Smooth muscle cell (in vitro differentiated cells): ENCODE measurements at regions not wholly inside any gene's neighbourhood (a gene's known extent, or its start where the extent isn't known, plus 50 kb on each side); places are given as distances from the start of the nearest gene placed in this dataset.

Source experiments
- DNase-seq: peaks from one replicate; lab custom pipeline; 2025; ENCODE audit not compliant: unreplicated experiment; lab: John Stamatoyannopoulos, UW
- H2AFZ ChIP-seq: fragments of 200-600 bp; sonication (generic); 2 replicates; pipeline ENCODE4 v1.6.0; 2016; ENCODE audit warnings: antibody characterized with exemption, low read depth, mild to moderate bottlenecking
- H3F3A ChIP-seq: fragments of 200-600 bp; sonication (generic); 2 replicates; pipeline ENCODE4 v1.6.0; 2017; ENCODE audit warnings: antibody characterized with exemption, low read depth
- H3K27ac ChIP-seq: fragments of 200-600 bp; sonication (generic); 2 replicates; pipeline ENCODE4 v1.5.1; 2016; ENCODE audit warnings: low read depth, mild to moderate bottlenecking
- H3K27me3 ChIP-seq: fragments of 200-600 bp; sonication (generic); 2 replicates; pipeline ENCODE4 v1.6.1; 2016; ENCODE audit warnings: low read depth, mild to moderate bottlenecking
- H3K36me3 ChIP-seq: fragments of 200-600 bp; sonication (generic); 2 replicates; pipeline ENCODE4 v1.5.1; 2016; ENCODE audit warnings: low read depth
- H3K4me1 ChIP-seq: fragments of 200-600 bp; sonication (generic); 2 replicates; pipeline ENCODE4 v1.5.1; 2016; ENCODE audit warnings: low read depth
- H3K4me2 ChIP-seq: fragments of 200-600 bp; sonication (generic); 2 replicates; pipeline ENCODE4 v1.6.0; 2016; ENCODE audit warnings: mild to moderate bottlenecking
- H3K4me3 ChIP-seq: fragments of 200-600 bp; sonication (generic); 2 replicates; pipeline ENCODE4 v1.5.1; 2016; ENCODE audit warnings: mild to moderate bottlenecking
- H3K79me2 ChIP-seq: fragments of 200-600 bp; sonication (generic); 2 replicates; pipeline ENCODE4 v1.6.0; 2016; ENCODE audit warnings: low read depth, mild to moderate bottlenecking
- H3K9ac ChIP-seq: fragments of 200-600 bp; sonication (generic); 2 replicates; pipeline ENCODE4 v1.6.0; 2016; ENCODE audit warnings: low read depth
- H3K9me3 ChIP-seq: fragments of 200-600 bp; sonication (generic); replicated peaks from 2 replicates; pipeline ENCODE4 v1.5.1; 2016; ENCODE audit warnings: low read depth
- H4K20me1 ChIP-seq: fragments of 200-600 bp; sonication (generic); 2 replicates; pipeline ENCODE4 v1.6.0; 2016; ENCODE audit warnings: low read depth
- CTCF ChIP-seq: fragments of 200-600 bp; sonication (generic); IDR thresholded peaks from 2 replicates; pipeline ENCODE4 v1.5.1; 2017; ENCODE audit warnings: borderline replicate concordance, mild to moderate bottlenecking, antibody characterized with exemption; ENCODE audit not compliant: insufficient read depth, poor library complexity, severe bottlenecking
- WGBS: methylation state at CpG from one replicate; pipeline ENCODE4 v1.1.7; 2016; ENCODE audit warnings: low lambda C conversion rate; 5-methylcytosine and 5-hydroxymethylcytosine counted together

GRCh38 chr2:184523732-184524131 lies 74.6 kb upstream of the ZNF804A start:
- no peak overlapping the region for H3K9ac ChIP-seq
- H4K20me1 ChIP-seq = no peaks in the 10 kb centered on the region
- H3F3A ChIP-seq = no peaks in the 10 kb centered on the region
- H3K79me2 ChIP-seq = no peaks in the 10 kb centered on the region
- no peak overlapping the region for H2AFZ ChIP-seq
- H3K4me2 ChIP-seq = no peak overlapping the region
- H3K27me3 ChIP-seq = no peaks in the 10 kb centered on the region
- no peak for DNase-seq
- H3K27ac ChIP-seq = no peak overlapping the region
- peaks cover 6% of the 10 kb centered on the region for H3K9me3 ChIP-seq
- H3K4me3 ChIP-seq = no peak overlapping the region
- TF ChIP-seq CTCF = no peak
- no peaks in the 10 kb centered on the region for H3K36me3 ChIP-seq
- H3K4me1 ChIP-seq = no peaks in the 10 kb centered on the region
- WGBS = 94% methylated on average over 11 of the region's 11 CpGs

- Histone ChIP-seq H3K9ac (no peak overlapping the region), H3K36me3 (no peaks in the 10 kb centered on the region), H3K4me2 (no peak overlapping the region), H3F3A (no peaks in the 10 kb centered on the region), H3K79me2 (no peaks in the 10 kb centered on the region), H3K4me3 (no peak overlapping the region), H3K27me3 (no peaks in the 10 kb centered on the region), H4K20me1 (no peaks in the 10 kb centered on the region), H3K27ac (no peak overlapping the region), H3K4me1 (no peaks in the 10 kb centered on the region), H2AFZ (no peak overlapping the region), H3K9me3 (peaks cover 6% of the 10 kb centered on the region)
- no peak for TF ChIP-seq CTCF
- WGBS = 94% methylated on average over 16 of the region's 16 CpGs
- no peak for DNase-seq
These were observed 73.6 kb upstream of the ZNF804A start for GRCh38 chr2:184524551-184525382.

GRCh38 chr2:184527058-184527457 lies 71.3 kb upstream of the ZNF804A start:
- H3K4me3 ChIP-seq = no peak overlapping the region
- no peaks in the 10 kb centered on the region for H3K36me3 ChIP-seq
- H3K79me2 ChIP-seq = no peaks in the 10 kb centered on the region
- H4K20me1 ChIP-seq = no peaks in the 10 kb centered on the region
- no peaks in the 10 kb centered on the region for H3K27me3 ChIP-seq
- H3F3A ChIP-seq = no peaks in the 10 kb centered on the region
- H3K27ac ChIP-seq = no peak overlapping the region
- TF ChIP-seq CTCF = no peak
- no peak overlapping the region for H3K9ac ChIP-seq
- H3K4me2 ChIP-seq = no peak overlapping the region
- H2AFZ ChIP-seq = no peak overlapping the region
- peaks cover 6% of the 10 kb centered on the region for H3K9me3 ChIP-seq
- H3K4me1 ChIP-seq = no peaks in the 10 kb centered on the region
- DNase-seq = no peak

- no peak for DNase-seq
- no peak for TF ChIP-seq CTCF
- no peaks in the 10 kb centered on the region for H3K36me3 ChIP-seq
- H3K9ac ChIP-seq = no peak overlapping the region
- no peaks in the 10 kb centered on the region for H4K20me1 ChIP-seq
- no peak overlapping the region for H2AFZ ChIP-seq
- H3K27ac ChIP-seq = no peak overlapping the region
- peaks cover 6% of the 10 kb centered on the region for H3K9me3 ChIP-seq
- no peak overlapping the region for H3K4me2 ChIP-seq
- H3K4me1 ChIP-seq = no peaks in the 10 kb centered on the region
- H3K4me3 ChIP-seq = no peak overlapping the region
- WGBS = 70% methylated on average over 2 of the region's 2 CpGs
- H3F3A ChIP-seq = no peaks in the 10 kb centered on the region
- no peaks in the 10 kb centered on the region for H3K27me3 ChIP-seq
- H3K79me2 ChIP-seq = no peaks in the 10 kb centered on the region
These were observed 70.2 kb upstream of the ZNF804A start for GRCh38 chr2:184528119-184528518.
